GM12872 (cell line): ENCODE measurements at regions not wholly inside any gene's neighbourhood (a gene's known extent, or its start where the extent isn't known, plus 50 kb on each side); places are given as distances from the start of the nearest gene placed in this dataset.

Source experiments
- CTCF ChIP-seq: IDR thresholded peaks from 3 replicates; pipeline ENCODE4 v1.5.1; 2011; ENCODE audit warnings: low read depth, mild to moderate bottlenecking, low read length, moderate library complexity; ENCODE audit not compliant: insufficient read depth

GRCh38 chr13:107450931-107451330, 764.4 kb downstream of the LIG4 start:
- no peak for TF ChIP-seq CTCF

- no peak for TF ChIP-seq CTCF
These were observed 764.9 kb downstream of the LIG4 start for GRCh38 chr13:107450431-107450830.

GRCh38 chr13:107447591-107447990, 767.7 kb downstream of the LIG4 start:
- TF ChIP-seq CTCF = no peak

- no peak for TF ChIP-seq CTCF
These were observed 774.1 kb downstream of the LIG4 start for GRCh38 chr13:107441279-107441678.

GRCh38 chr13:107438251-107438650, 777.1 kb downstream of the LIG4 start:
- no peak for TF ChIP-seq CTCF

- TF ChIP-seq CTCF = no peak
These were observed 781.0 kb downstream of the LIG4 start for GRCh38 chr13:107434347-107434746.

GRCh38 chr13:107427536-107427935, 787.8 kb downstream of the LIG4 start:
- TF ChIP-seq CTCF = no peak

GRCh38 chr13:107422421-107422820, 792.9 kb downstream of the LIG4 start:
- TF ChIP-seq CTCF = no peak
